ENCODE measurements at regions not wholly inside any gene's neighbourhood (a gene's known extent, or its start where the extent isn't known, plus 50 kb on each side); places are given as distances from the start of the nearest gene placed in this dataset.

GRCh38 chr16:80375973-80376372, 164.8 kb upstream of the DYNLRB2 start:
- TF ChIP-seq CTCF (IDR thresholded peaks at IDR 0.05) (no peak), POLR2A (IDR thresholded peaks at IDR 0.05) (no peak)
